Erythroblast (primary cell): ENCODE measurements at regions not wholly inside any gene's neighbourhood (a gene's known extent, or its start where the extent isn't known, plus 50 kb on each side); places are given as distances from the start of the nearest gene placed in this dataset.

Experiments
- DNase-seq, 2 experiments: peaks; one replicate each; lab custom pipeline; 2025; lab: John Stamatoyannopoulos, UW
- GATA1 ChIP-seq: IDR thresholded peaks from 2 replicates; pipeline ENCODE4 v1.6.1; 2011; ENCODE audit warnings: low read depth, mild to moderate bottlenecking, control low read depth, low read length, moderate library complexity
- POLR2A ChIP-seq: IDR thresholded peaks from 2 replicates; pipeline ENCODE4 v1.6.1; 2011; ENCODE audit warnings: mild to moderate bottlenecking, low read length

DNA sequence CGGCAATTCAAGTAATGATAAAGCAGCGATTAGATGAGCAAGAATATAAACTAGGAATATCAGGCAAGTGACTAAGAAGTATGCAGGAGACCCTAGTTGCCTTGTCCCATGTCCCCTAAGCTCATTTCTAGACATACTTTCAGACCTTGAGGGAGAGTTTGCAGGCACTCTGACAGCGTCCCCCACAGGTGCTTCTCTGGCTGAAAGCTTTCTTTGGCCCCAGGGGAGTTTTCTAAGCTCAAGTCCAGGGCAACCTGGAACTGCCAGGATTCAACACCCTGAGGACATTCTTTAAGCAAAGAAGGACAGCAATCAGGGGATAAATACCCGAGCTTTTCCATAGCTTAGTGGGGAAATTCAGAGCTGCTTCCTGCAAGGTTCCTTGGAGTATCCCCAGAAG, 308.1 kb upstream of the CHST9 start:
- no peak for TF ChIP-seq POLR2A
- TF ChIP-seq GATA1 = no peak

DNA sequence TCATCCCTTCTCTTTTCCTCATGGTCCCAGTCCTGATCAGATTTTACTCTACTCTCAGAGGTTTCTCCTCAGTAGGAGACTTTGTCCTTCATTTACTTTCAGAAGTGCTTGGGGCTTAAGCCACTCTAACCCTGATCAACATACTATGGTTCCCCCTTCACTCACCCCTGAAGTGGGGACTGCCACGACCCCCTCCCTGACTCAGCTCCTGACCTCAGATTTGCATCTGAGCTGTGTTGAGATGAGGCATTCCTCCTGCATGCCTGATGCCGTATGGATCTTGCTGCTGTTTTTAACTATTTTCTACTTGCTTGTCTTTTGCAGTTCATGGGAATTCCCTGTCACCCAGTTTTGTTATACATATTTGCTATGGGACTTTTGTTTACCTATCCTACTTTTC, 306.7 kb upstream of the CHST9 start:
- no peak for DNase-seq
- TF ChIP-seq POLR2A = no peak
- no peak for TF ChIP-seq GATA1

More for the DNA sequence above, 308.1 kb upstream of the CHST9 start:
- no peak for DNase-seq

DNA sequence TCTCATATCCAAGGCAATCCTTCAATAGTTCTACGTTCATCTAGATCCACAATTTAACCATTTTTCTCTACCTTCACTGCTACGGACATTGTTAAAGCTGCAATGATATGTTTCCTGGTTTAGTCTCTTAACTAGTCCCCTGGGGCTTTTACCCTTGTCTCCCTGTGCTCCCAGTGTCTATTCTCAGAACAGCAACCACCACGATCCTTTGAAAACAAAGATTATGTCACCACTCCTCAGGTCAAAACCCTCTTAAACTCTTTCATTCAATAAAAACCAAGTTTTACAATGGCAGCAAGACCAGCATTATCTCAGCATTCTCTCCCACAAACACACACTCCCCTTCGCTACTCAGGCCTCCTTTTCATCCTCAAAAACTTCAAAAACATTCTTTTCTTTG, 298.2 kb upstream of the CHST9 start:
- no peak for TF ChIP-seq POLR2A
- no peak for TF ChIP-seq GATA1
- DNase-seq = no peak

DNA sequence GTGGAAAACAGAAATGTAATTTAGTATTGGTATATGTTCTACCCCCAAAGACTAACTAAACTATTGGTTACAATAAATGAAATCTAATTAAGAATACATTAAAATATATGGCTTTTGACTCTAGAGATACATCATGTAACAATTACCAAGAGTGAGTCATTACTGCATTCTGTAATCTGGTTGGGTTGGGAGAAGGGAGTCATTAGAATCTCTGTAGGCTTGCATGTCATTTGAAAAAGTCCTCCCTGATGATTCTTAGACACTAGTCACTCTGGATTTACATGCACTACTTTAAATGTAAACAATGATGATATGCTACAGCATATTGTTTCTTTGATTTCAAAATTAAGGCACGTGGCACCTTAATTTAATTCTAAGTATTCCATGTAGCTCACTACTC, 293.4 kb upstream of the CHST9 start:
- no peak for TF ChIP-seq GATA1
- TF ChIP-seq POLR2A = no peak
- no peak for DNase-seq

DNA sequence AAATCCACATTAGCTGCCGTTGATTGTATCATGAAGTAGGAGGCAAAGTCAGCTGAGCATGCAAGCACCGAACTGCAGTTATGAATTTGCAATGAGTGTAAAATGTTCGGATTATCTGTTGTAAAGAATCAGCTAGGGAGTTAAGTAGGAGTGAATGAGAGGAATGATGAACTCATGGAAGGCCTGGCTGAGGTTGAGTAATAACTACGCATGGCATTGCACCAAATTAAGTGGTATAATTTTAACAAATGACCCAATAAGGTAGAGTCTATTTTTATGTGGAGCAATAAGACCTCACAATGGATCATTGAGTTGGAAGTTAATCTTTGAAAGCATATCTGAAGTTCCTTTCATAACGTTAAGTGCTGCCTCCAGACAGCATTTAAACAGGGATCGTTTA, 288.2 kb upstream of the CHST9 start:
- TF ChIP-seq GATA1 (no peak), POLR2A (no peak)
- no peak for DNase-seq

DNA sequence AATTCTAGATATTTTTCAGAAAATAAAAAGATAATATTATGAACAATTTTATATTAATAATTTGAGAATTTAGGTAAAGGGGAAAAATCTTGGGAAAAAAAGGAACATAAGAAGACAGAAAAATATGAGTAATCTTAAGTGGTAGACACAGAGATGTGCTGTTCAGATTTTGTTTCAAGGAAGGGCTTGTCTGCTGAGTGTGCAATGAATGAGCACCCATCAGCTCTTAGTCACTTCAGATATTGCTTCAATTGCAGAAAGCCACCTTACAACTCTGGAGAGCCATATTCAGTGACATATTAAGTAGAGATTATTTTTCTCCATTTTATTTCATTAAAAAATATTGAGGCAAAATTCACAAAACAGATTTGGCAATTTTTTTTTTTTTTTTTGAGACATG, 282.0 kb upstream of the CHST9 start:
- TF ChIP-seq POLR2A (no peak), GATA1 (no peak)
- no peak for DNase-seq

DNA sequence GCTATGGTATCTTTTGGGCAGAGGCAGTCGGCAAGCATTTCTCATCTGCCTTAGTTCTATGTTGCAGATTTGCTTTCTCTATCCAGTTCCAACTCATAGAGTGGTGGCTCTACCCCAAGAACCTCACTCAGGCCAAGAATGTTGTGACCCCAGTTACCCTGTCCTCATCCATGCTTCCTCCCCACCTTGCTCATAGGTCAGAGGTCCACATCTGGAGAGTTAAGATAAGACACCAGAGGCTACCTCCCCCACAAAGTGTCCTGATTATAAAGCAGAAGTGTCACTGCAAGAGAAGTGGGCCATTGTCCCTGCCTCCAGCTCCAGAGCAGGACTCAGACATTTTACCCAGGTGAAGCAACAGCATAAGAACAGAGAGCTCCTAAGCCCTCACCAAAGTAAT, 276.8 kb upstream of the CHST9 start:
- no peak for DNase-seq

DNA sequence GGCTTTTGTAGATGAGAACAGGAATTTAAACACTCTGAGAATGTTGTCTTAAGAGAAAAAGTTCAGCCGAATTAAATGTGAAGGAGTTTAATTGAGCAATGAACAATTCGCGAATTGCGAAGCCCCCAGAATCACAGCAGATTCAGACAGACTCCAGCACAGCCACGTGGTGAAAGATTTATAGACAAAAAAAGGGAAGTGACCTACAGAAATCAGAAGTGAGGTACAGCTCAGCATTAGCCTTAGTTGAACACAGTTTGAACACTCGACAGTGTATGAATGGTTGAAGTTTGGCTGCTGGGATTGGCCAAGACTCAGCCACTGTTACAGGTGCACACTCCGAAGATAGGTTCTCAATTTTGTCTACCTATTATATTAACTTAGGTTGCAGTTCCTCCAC, 264.0 kb upstream of the CHST9 start:
- no peak for TF ChIP-seq GATA1
- no peak for TF ChIP-seq POLR2A
- no peak for DNase-seq

More for the DNA sequence above, 276.8 kb upstream of the CHST9 start:
- no peak for TF ChIP-seq POLR2A

DNA sequence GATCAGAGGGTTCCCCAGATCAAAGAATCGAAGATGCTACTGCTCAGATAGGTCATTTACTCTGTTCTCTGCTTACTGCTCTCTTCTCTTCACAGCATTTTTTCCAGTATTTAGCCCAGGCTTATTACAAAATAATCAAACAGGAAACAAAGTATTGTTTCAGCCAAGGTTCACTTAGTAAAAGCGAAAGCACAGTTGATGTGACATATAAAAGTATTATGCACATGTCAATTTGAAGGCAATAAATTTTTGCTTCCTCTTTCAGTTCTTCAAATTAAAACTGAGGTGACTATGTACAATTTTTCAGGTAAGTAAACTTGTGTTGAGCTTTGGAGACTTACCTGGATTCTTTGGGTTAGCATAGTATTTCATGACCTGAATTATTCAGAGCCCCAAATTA, 262.8 kb upstream of the CHST9 start:
- TF ChIP-seq POLR2A (no peak), GATA1 (no peak)
- no peak for DNase-seq

DNA sequence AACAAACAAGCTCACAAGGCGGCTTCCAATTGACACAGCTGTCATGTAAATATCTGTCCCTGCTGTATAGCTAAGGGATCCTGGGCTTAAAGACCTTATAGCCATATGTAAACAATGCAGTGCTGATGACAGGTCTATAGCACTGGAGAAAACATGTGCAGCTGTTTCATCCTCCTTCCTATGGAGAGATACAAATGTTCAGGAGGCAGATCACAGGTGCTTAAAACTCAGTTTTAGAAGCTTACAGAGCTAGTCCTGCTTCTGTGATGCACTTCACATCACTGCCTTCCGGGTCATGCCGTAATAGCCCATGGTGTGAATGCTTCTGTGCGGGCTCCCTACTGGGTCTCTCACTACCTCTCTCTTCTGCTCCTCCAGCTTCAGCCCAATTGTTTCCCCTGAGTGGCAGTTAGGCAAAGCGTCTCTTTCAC, 262.4 kb upstream of the CHST9 start:
- DNase-seq = no peak
- no peak for TF ChIP-seq GATA1
- no peak for TF ChIP-seq POLR2A

DNA sequence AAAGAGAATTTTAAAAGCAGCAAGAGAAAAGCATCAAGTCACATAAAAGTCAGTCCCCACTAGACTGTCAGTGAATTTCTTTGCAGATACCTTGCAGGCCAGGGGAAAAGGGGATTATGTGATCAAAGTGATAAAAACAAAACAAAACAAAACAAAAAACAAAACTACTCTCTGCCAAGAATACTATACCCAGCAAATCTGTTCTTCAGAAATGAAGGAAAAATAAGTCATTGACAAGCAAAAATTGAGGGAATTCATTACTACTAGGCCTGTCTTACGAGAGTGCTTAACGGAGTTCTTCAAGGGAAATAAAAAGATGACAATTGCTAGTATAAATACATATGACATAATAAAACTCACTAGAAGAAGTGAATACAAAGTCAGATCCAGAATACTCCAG, 245.5 kb upstream of the CHST9 start:
- DNase-seq = no peak
- TF ChIP-seq POLR2A (no peak), GATA1 (no peak)

DNA sequence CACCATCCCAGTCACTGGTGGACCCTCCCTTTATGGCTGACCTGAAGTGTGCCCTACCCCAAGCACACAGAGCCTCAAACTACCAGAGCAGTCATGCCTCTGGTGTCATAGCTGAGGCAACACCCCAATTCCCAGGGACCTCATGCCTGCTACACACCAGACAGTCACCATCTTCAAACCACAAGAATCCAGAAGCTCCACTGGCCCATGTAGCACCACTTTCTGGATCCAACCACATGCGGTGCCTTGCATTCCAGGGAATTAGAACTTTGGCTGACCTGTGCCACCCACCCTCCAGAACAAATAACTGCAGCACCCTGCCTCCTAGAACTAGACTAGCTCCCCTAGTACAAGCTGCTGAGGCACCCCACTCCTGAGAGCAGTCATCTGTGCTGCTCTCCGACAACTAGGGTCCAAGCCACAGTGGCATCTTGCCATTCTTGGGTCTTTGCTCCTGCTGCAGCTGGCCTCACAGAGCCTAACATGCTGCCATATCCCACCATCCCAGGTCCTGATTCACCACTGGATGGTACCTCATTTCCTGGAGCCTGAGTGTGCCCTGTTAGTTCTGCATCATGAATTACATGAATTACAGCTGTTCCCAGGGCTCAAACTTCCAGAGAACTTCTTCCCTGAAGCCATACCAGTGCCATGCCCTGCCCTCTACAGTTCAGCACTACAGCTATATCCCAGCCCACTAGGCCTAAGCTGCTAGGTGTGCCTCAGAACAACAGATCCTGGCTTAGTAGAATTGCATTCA, 243.8 kb upstream of the CHST9 start:
- no peak for DNase-seq
- TF ChIP-seq GATA1 (no peak), POLR2A (no peak)

DNA sequence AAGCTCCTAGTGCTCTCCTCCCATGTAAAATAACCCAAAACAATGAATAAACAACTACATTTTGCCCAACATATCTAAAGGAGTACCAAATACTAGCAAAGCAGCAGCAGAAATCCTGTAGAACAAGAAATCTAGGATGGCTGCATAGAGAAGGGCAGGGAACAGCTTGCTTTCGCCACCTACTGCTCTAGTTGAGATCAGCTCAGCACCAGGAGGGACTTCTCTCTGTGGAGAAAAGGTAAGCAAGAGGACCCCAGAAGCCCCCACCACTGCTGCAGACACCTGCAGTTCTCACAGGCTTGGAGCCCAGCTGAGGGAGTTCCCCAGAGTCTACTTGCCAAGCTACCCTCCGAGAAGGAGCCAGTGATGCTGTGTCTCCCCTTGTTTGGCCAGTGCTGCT, 243.0 kb upstream of the CHST9 start:
- no peak for TF ChIP-seq POLR2A
- no peak for TF ChIP-seq GATA1
- DNase-seq = no peak

DNA sequence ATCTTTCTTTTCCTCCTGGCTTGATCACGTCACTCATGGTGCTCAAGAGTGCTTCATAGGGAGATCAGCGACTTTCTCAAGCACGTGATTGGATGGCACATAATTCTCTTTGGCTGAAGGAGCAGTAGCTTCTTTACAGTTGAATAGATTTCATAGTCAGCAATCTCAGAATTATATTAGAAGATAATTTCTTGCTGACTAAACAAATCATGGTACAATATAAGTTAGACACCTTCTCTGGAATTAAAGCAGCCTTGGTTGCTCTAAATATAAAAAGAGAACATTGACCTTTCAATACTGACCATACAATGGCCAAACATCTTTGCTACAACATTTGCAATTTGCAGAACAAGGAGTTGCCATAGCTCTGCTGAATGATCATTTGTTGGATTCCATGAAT, 238.5 kb upstream of the CHST9 start:
- no peak for TF ChIP-seq POLR2A
- no peak for TF ChIP-seq GATA1
- DNase-seq = no peak

DNA sequence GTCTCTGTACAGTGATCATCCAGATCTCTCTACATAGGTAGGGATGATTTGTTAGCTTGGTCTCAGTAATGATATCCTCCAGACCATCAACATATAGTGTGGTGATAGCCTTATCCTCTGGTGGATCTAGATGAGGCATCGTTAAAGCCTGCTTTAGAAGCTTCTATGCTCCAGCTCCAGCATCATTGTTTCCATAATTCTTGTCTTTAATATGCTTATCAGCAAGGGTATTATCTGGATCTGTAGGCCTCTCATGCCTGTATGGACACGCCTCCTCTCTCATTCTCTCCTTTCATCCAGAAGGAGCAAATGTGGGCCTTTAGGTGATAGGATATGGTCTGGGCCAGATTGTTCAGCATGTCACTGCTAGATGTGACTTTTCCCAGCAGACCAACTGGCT, 234.5 kb upstream of the CHST9 start:
- no peak for TF ChIP-seq POLR2A
- no peak for TF ChIP-seq GATA1
- DNase-seq = no peak

DNA sequence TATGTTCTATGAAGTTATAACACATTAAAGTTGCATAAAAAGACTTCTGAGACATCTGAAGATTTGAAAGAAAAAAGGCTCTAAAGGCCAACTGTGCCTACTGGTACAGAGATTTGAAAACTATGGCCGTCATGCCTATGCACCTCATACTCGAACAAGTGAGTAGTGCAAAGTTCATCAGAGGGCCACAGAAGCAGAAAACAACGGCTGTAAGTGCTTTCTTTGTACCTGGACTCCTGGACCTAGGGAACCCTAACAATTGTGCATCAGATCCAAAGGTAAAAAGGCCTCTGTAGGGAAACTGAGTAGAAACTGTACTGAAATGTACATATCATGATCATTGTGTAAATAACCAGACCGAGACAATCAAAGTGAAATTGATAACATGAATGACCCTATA, 230.4 kb upstream of the CHST9 start:
- no peak for DNase-seq
- TF ChIP-seq POLR2A = no peak
- TF ChIP-seq GATA1 = no peak
